Ramos (cell line): ENCODE measurements at regions not wholly inside any gene's neighbourhood (a gene's known extent, or its start where the extent isn't known, plus 50 kb on each side); places are given as distances from the start of the nearest gene placed in this dataset.
"Not testable (repeated sequence)": the region's sequence is repeated elsewhere in the genome, so short reads cannot be mapped to it uniquely, and the experiment has no call there.

Experiments used
- in situ Hi-C: fragments of 300-500 bp; cut with MboI; formaldehyde crosslinking; loops from one replicate; pipeline ENCODE4 v1.14.3; 2022; ENCODE audit warnings: low sequenced_read_pairs; ENCODE audit not compliant: unreplicated experiment

GRCh38 chr3:163422671-163423070 lies 1655.6 kb downstream of the SI start:
- in situ Hi-C loops = no loop called here

- in situ Hi-C loops = no loop called here
These were observed 1686.7 kb downstream of the SI start for GRCh38 chr3:163391407-163392181.

GRCh38 chr3:163384383-163384782 lies 1693.9 kb downstream of the SI start:
- in situ Hi-C loops = no loop called here

- in situ Hi-C loops = no loop called here
These were observed 1696.1 kb downstream of the SI start for GRCh38 chr3:163382183-163382582.

- in situ Hi-C loops = no loop called here
These were observed 1710.1 kb downstream of the SI start for GRCh38 chr3:163368168-163368567.

- in situ Hi-C loops = no loop called here
These were observed 1713.6 kb downstream of the SI start for GRCh38 chr3:163364717-163365116.

- in situ Hi-C loops = no loop called here
These were observed 1716.1 kb downstream of the SI start for GRCh38 chr3:163362151-163362550.

- in situ Hi-C loops = not testable (repeated sequence)
These were observed 1716.9 kb downstream of the SI start for GRCh38 chr3:163361357-163361878.

GRCh38 chr3:163347944-163348343 lies 1730.4 kb downstream of the SI start:
- in situ Hi-C loops = no loop called here

GRCh38 chr3:163335429-163335828 lies 1742.9 kb downstream of the SI start:
- in situ Hi-C loops = no loop called here

GRCh38 chr3:163328680-163329079 lies 1749.6 kb downstream of the SI start:
- in situ Hi-C loops = no loop called here

GRCh38 chr3:163327086-163327485 lies 1751.2 kb downstream of the SI start:
- in situ Hi-C loops = no loop called here

- in situ Hi-C loops = no loop called here
These were observed 1762.5 kb downstream of the SI start for GRCh38 chr3:163315786-163316185.

GRCh38 chr3:163306405-163306804 lies 1771.9 kb downstream of the SI start:
- in situ Hi-C loops = no loop called here

GRCh38 chr3:163273694-163274093 lies 1777.1 kb downstream of the OTOL1 start:
- in situ Hi-C loops = no loop called here

- in situ Hi-C loops = no loop called here
These were observed 1770.1 kb downstream of the OTOL1 start for GRCh38 chr3:163266731-163267130.

- in situ Hi-C loops = no loop called here
These were observed 1765.0 kb downstream of the OTOL1 start for GRCh38 chr3:163261618-163262017.

GRCh38 chr3:163261056-163261455 lies 1764.4 kb downstream of the OTOL1 start:
- in situ Hi-C loops = no loop called here

GRCh38 chr3:163218336-163218735 lies 1721.7 kb downstream of the OTOL1 start:
- in situ Hi-C loops = no loop called here

GRCh38 chr3:163213838-163214237 lies 1717.2 kb downstream of the OTOL1 start:
- in situ Hi-C loops = no loop called here

- in situ Hi-C loops = no loop called here
These were observed 1700.3 kb downstream of the OTOL1 start for GRCh38 chr3:163196815-163197374.

- in situ Hi-C loops = no loop called here
These were observed 1699.6 kb downstream of the OTOL1 start for GRCh38 chr3:163196245-163196644.
